Thyroid gland (tissue), 4 donors: ENCODE measurements at regions not wholly inside any gene's neighbourhood (a gene's known extent, or its start where the extent isn't known, plus 50 kb on each side); places are given as distances from the start of the nearest gene placed in this dataset.

Source experiments
- DNase-seq, 2 donors: peaks; one replicate each; pipeline ENCODE4 v3.0.0-alpha.2; 2019
- H3K27ac ChIP-seq, 3 donors: fragments of 200-600 bp; sonication (generic); 1 replicate in 2 of 3; 2 replicates in 1 of 3; pipeline ENCODE4 v1.5.1; 2016 to 2019; ENCODE audit warnings: mild to moderate bottlenecking in 1 of 3, moderate library complexity in 1 of 3
- H3K27me3 ChIP-seq: fragments of 200-600 bp; sonication (generic); one replicate; pipeline ENCODE4 v1.5.1; 2019
- H3K36me3 ChIP-seq, 2 donors: fragments of 200-600 bp; sonication (generic); one replicate each; pipeline ENCODE4 v1.5.1; 2016 to 2019
- H3K4me1 ChIP-seq, 2 donors: fragments of 200-600 bp; sonication (generic); one replicate each; pipeline ENCODE4 v1.5.1; 2017 to 2019
- H3K4me3 ChIP-seq, 3 donors: fragments of 200-600 bp; sonication (generic); replicated peaks in 1 of 3; 1 replicate in 2 of 3; 2 replicates in 1 of 3; pipeline ENCODE4 v1.5.1; 2016; ENCODE audit warnings: mild to moderate bottlenecking in 1 of 3
- H3K9me3 ChIP-seq: fragments of 200-600 bp; sonication (generic); one replicate; pipeline ENCODE4 v1.5.1; 2017
- CTCF ChIP-seq, 6 experiments: fragments of 200-600 bp in 3 of 6; fragments of 450-650 bp in 3 of 6; sonication (generic) in 3 of 6; IDR thresholded peaks; one replicate each; pipeline ENCODE4 v1.5.1; 2016 to 2019; ENCODE audit warnings: antibody characterized with exemption in 6 of 6, mild to moderate bottlenecking in 2 of 6, inconsistent platforms in 1 of 6, moderate library complexity in 1 of 6
- POLR2A ChIP-seq, 2 donors: fragments of 450-650 bp; IDR thresholded peaks; one replicate each; pipeline ENCODE4 v1.6.1; 2017; ENCODE audit warnings: antibody characterized with exemption in 2 of 2, mild to moderate bottlenecking in 2 of 2, moderate library complexity in 1 of 2
- WGBS, 2 donors: methylation state at CpG; one replicate each; pipeline ENCODE4 v1.1.5; 2017; 5-methylcytosine and 5-hydroxymethylcytosine counted together
- intact Hi-C: fragments of 100-400 bp; cut with DNase I; formaldehyde crosslinking; loops from one replicate; pipeline ENCODE4 v1.15.1; 2023

GRCh38 chr15:81729340-81729739 lies 316.5 kb downstream of the MEX3B start:
- H3K4me1 ChIP-seq, result no peaks in the 10 kb centered on the region
- H3K9me3 ChIP-seq, result no peaks in the 10 kb centered on the region
- H3K27me3 ChIP-seq, result no peaks in the 10 kb centered on the region
- 69 to 73% methylated on average over 3 of the region's 3 CpGs for WGBS, 2 donors
- no peak for TF ChIP-seq POLR2A (IDR thresholded peaks at IDR 0.05)
- no peak for TF ChIP-seq CTCF (IDR thresholded peaks at IDR 0.05)
- H3K36me3 ChIP-seq, result no peaks in the 10 kb centered on the region
- no peak for DNase-seq
- H3K27ac ChIP-seq, result no peak overlapping the region
- H3K4me3 ChIP-seq, result no peak overlapping the region
- intact Hi-C loops, result no loop called here

GRCh38 chr15:81728726-81729125 lies 317.1 kb downstream of the MEX3B start:
- DNase-seq, result no peak
- no peaks in the 10 kb centered on the region for H3K27me3 ChIP-seq
- intact Hi-C loops, result no loop called here
- H3K27ac ChIP-seq, result no peak overlapping the region
- H3K4me1 ChIP-seq, result no peaks in the 10 kb centered on the region
- no peaks in the 10 kb centered on the region for H3K36me3 ChIP-seq
- H3K9me3 ChIP-seq, result no peaks in the 10 kb centered on the region
- no peak for TF ChIP-seq CTCF (IDR thresholded peaks at IDR 0.05)
- no peak for TF ChIP-seq POLR2A (IDR thresholded peaks at IDR 0.05)
- H3K4me3 ChIP-seq, result no peak overlapping the region

GRCh38 chr15:81725590-81725989 lies 320.2 kb downstream of the MEX3B start:
- WGBS, 2 donors, result 91 to 95% methylated on average over 1 of the region's 1 CpG
- Histone ChIP-seq H3K36me3 (no peaks in the 10 kb centered on the region), H3K9me3 (no peaks in the 10 kb centered on the region), H3K4me3 (no peak overlapping the region), H3K4me1 (no peaks in the 10 kb centered on the region), H3K27ac (no peak overlapping the region), H3K27me3 (no peaks in the 10 kb centered on the region)
- TF ChIP-seq CTCF (IDR thresholded peaks at IDR 0.05) (no peak), POLR2A (IDR thresholded peaks at IDR 0.05) (no peak)
- no peak for DNase-seq
- intact Hi-C loops, result no loop called here

GRCh38 chr15:81724536-81724935 lies 321.3 kb downstream of the MEX3B start:
- Histone ChIP-seq H3K27ac (no peak overlapping the region), H3K36me3 (no peaks in the 10 kb centered on the region), H3K4me3 (no peak overlapping the region), H3K9me3 (no peaks in the 10 kb centered on the region), H3K4me1 (no peaks in the 10 kb centered on the region), H3K27me3 (no peaks in the 10 kb centered on the region)
- TF ChIP-seq POLR2A (IDR thresholded peaks at IDR 0.05) (no peak), CTCF (IDR thresholded peaks at IDR 0.05) (no peak)
- intact Hi-C loops, result no loop called here
- DNase-seq, result no peak
- WGBS, 2 donors, result 73 to 81% methylated on average over 2 of the region's 2 CpGs

- WGBS, 2 donors, result 83 to 87% methylated on average over 3 of the region's 3 CpGs
- Histone ChIP-seq H3K4me1 (no peaks in the 10 kb centered on the region), H3K36me3 (no peaks in the 10 kb centered on the region), H3K9me3 (no peaks in the 10 kb centered on the region), H3K27me3 (no peaks in the 10 kb centered on the region), H3K27ac (no peak overlapping the region), H3K4me3 (no peak overlapping the region)
- no peak for TF ChIP-seq POLR2A (IDR thresholded peaks at IDR 0.05)
- TF ChIP-seq CTCF (IDR thresholded peaks at IDR 0.05), result no peak
- no peak for DNase-seq
- intact Hi-C loops, result no loop called here
Observed at GRCh38 chr15:81723701-81724100, 322.1 kb downstream of the MEX3B start.
